H1 (cell line): ENCODE measurements at regions not wholly inside any gene's neighbourhood (a gene's known extent, or its start where the extent isn't known, plus 50 kb on each side); places are given as distances from the start of the nearest gene placed in this dataset.

ENCODE experiments used
- CTCF ChIA-PET: fragments of 300-600 bp; sonication (Branson Sonifier 250); formaldehyde crosslinking; loops from one replicate; lab custom pipeline; 2021; ENCODE audit not compliant: partially characterized antibody; lab: Charles Lee
- POLR2A ChIA-PET: fragments of 300-600 bp; sonication (Branson Sonifier 250); formaldehyde crosslinking; loops from one replicate; lab custom pipeline; 2021; ENCODE audit warnings: inconsistent platforms; ENCODE audit not compliant: partially characterized antibody; lab: Charles Lee
- DNase-seq, 2 experiments: peaks; one replicate each; pipeline versions ENCODE4 v3.0.0 to v3.0.0-alpha.2; 2010 to 2022; ENCODE audit warnings: low spot score in 2 of 2, low read depth in 1 of 2, mixed read lengths in 1 of 2
- FAIRE-seq: peaks from 2 replicates; lab custom pipeline; 2011; peaks lifted over from hg19 to GRCh38; lab: Jason Lieb, UNC
- H2AFZ ChIP-seq: 2 replicates; pipeline ENCODE4 v1.8.1; 2012; ENCODE audit warnings: low read length, inconsistent platforms
- H2AK5ac ChIP-seq: 2 replicates; pipeline ENCODE4 v1.6.1; 2013; ENCODE audit warnings: low read depth, low read length
- H2BK120ac ChIP-seq: replicated peaks from 2 replicates; pipeline ENCODE3; 2013; ENCODE audit warnings: low read depth, low read length, inconsistent platforms
- H2BK12ac ChIP-seq: 2 replicates; pipeline ENCODE4 v1.6.1; 2013; ENCODE audit warnings: low read depth, low read length
- H2BK15ac ChIP-seq: 2 replicates; pipeline ENCODE4 v1.6.1; 2013; ENCODE audit warnings: low read length
- H2BK20ac ChIP-seq: 2 replicates; pipeline ENCODE4 v1.6.1; 2013; ENCODE audit warnings: low read length
- H2BK5ac ChIP-seq: 2 replicates; pipeline ENCODE4 v1.6.1; 2013; ENCODE audit warnings: low read depth, low read length
- H3K14ac ChIP-seq: 2 replicates; pipeline ENCODE4 v1.6.1; 2013; ENCODE audit warnings: inconsistent platforms; ENCODE audit not compliant: insufficient read length
- H3K18ac ChIP-seq: 2 replicates; pipeline ENCODE4 v1.6.1; 2013; ENCODE audit warnings: low read length; ENCODE audit errors: extremely low read depth
- H3K23ac ChIP-seq: 2 replicates; pipeline ENCODE4 v1.6.1; 2013; ENCODE audit warnings: inconsistent platforms; ENCODE audit not compliant: insufficient read length
- H3K23me2 ChIP-seq: 2 replicates; pipeline ENCODE4 v1.6.1; 2013; ENCODE audit warnings: low read depth, low read length
- H3K27ac ChIP-seq: 2 replicates; pipeline ENCODE4 v1.6.1; 2011; ENCODE audit warnings: low read depth, low read length, inconsistent platforms
- H3K27me3 ChIP-seq, 4 experiments: replicated peaks in 1 of 4; 1 replicate in 1 of 4; 2 replicates in 3 of 4; pipeline versions ENCODE4 v1.6.1 to v1.8.1; 2011 to 2013; ENCODE audit warnings: low read length in 3 of 4, mild to moderate bottlenecking in 3 of 4, inconsistent platforms in 2 of 4, mixed read lengths in 2 of 4, moderate library complexity in 1 of 4; ENCODE audit not compliant: control insufficient read depth in 3 of 4, insufficient read depth in 3 of 4; ENCODE audit errors: extremely low read depth in 1 of 4
- H3K36me3 ChIP-seq, 4 experiments: 2 replicates each; pipeline versions ENCODE4 v1.6.1 to v1.8.1; 2011 to 2013; ENCODE audit warnings: mild to moderate bottlenecking in 4 of 4, low read length in 3 of 4, moderate library complexity in 2 of 4, control low read depth in 1 of 4, inconsistent platforms in 1 of 4; ENCODE audit not compliant: insufficient read depth in 4 of 4, control insufficient read depth in 2 of 4
- H3K4ac ChIP-seq: replicated peaks from 2 replicates; pipeline ENCODE3; 2013; ENCODE audit warnings: low read length, low read depth, mixed read lengths, inconsistent platforms; ENCODE audit not compliant: insufficient read length
- H3K4me1 ChIP-seq, 4 experiments: replicated peaks in 1 of 4; 1 replicate in 1 of 4; 2 replicates in 3 of 4; pipeline versions ENCODE4 v1.6.1 to v1.8.1; 2011 to 2013; ENCODE audit warnings: low read length in 3 of 4, inconsistent platforms in 2 of 4, mixed read lengths in 1 of 4; ENCODE audit not compliant: insufficient read depth in 4 of 4, control insufficient read depth in 3 of 4
- H3K4me2 ChIP-seq, 2 experiments: 2 replicates each; pipeline versions ENCODE4 v1.6.1 to v1.8.1; 2011 to 2013; ENCODE audit warnings: low read depth in 2 of 2, low read length in 2 of 2, control low read depth in 1 of 2, inconsistent platforms in 1 of 2, mild to moderate bottlenecking in 1 of 2; ENCODE audit not compliant: insufficient read depth in 1 of 2
- H3K4me3 ChIP-seq, 4 experiments: fragments of 200-600, 300-600 bp in 1 of 4; sonication (generic), shearing (Covaris generic), sonication (Bioruptor Twin) in 1 of 4; 2 replicates each; pipeline versions ENCODE4 v1.5.1 to v1.8.1; 2011 to 2016; ENCODE audit warnings: low read length in 4 of 4, low read depth in 3 of 4, control low read depth in 2 of 4, inconsistent platforms in 2 of 4, mild to moderate bottlenecking in 2 of 4, mixed read lengths in 1 of 4, moderate library complexity in 1 of 4; ENCODE audit not compliant: insufficient read depth in 2 of 4; ENCODE audit errors: extremely low read depth in 1 of 4
- H3K56ac ChIP-seq: replicated peaks from 2 replicates; pipeline ENCODE3; 2013; ENCODE audit warnings: low read depth, mild to moderate bottlenecking, mixed read lengths, low read length, inconsistent platforms; ENCODE audit not compliant: insufficient read length
- H3K79me1 ChIP-seq: 2 replicates; pipeline ENCODE4 v1.6.1; 2013; ENCODE audit warnings: low read depth, low read length, control low read depth
- H3K79me2 ChIP-seq, 2 experiments: 2 replicates each; pipeline versions ENCODE4 v1.6.1 to v1.8.1; 2012 to 2013; ENCODE audit warnings: low read length in 2 of 2, mild to moderate bottlenecking in 2 of 2, inconsistent platforms in 1 of 2; ENCODE audit not compliant: insufficient read depth in 2 of 2, control insufficient read depth in 1 of 2
- H3K9ac ChIP-seq, 4 experiments: replicated peaks in 1 of 4; 1 replicate in 1 of 4; 2 replicates in 3 of 4; pipeline versions ENCODE4 v1.6.1 to v1.8.1; 2011 to 2013; ENCODE audit warnings: low read depth in 3 of 4, low read length in 3 of 4, control low read depth in 2 of 4, mild to moderate bottlenecking in 2 of 4, moderate library complexity in 2 of 4, inconsistent platforms in 1 of 4; ENCODE audit errors: extremely low read depth in 1 of 4
- H3K9me3 ChIP-seq, 2 experiments: 2 replicates each; pipeline versions ENCODE4 v1.6.1 to v1.8.1; 2012 to 2013; ENCODE audit warnings: mild to moderate bottlenecking in 2 of 2, moderate library complexity in 2 of 2, control low read depth in 1 of 2, inconsistent platforms in 1 of 2, low read depth in 1 of 2, low read length in 1 of 2, mixed read lengths in 1 of 2; ENCODE audit not compliant: insufficient read depth in 2 of 2
- H4K20me1 ChIP-seq, 2 experiments: replicated peaks in 1 of 2; 2 replicates each; pipeline versions ENCODE3 to v1.8.1; 2011 to 2013; ENCODE audit warnings: inconsistent platforms in 2 of 2, low read length in 2 of 2, mild to moderate bottlenecking in 1 of 2; ENCODE audit not compliant: insufficient read depth in 2 of 2, control insufficient read depth in 1 of 2
- H4K5ac ChIP-seq: 2 replicates; pipeline ENCODE4 v1.6.1; 2013; ENCODE audit warnings: low read length, low read depth, mixed read lengths, inconsistent platforms; ENCODE audit not compliant: insufficient read length
- H4K8ac ChIP-seq: 2 replicates; pipeline ENCODE4 v1.8.0; 2013; ENCODE audit warnings: mild to moderate bottlenecking, moderate library complexity, low read length, inconsistent platforms; ENCODE audit not compliant: insufficient read depth; ENCODE audit errors: extremely low read depth
- H4K91ac ChIP-seq: replicated peaks from 2 replicates; pipeline ENCODE3; 2013; ENCODE audit warnings: low read length, mixed read lengths, inconsistent platforms; ENCODE audit not compliant: insufficient read length
- ASH2L ChIP-seq: fragments of 200-600, 300-600 bp; sonication (generic); IDR thresholded peaks from one replicate; pipeline ENCODE4 v1.7.1; 2017; ENCODE audit warnings: low read length
- CREB1 ChIP-seq: IDR thresholded peaks from 2 replicates; pipeline ENCODE4 v1.6.1; 2012; ENCODE audit warnings: inconsistent platforms
- EGR1 ChIP-seq: IDR thresholded peaks from 2 replicates; pipeline ENCODE4 v1.6.1; 2011; ENCODE audit warnings: low read depth, low read length, borderline replicate concordance
- FOSL1 ChIP-seq: IDR thresholded peaks from 2 replicates; pipeline ENCODE4 v1.6.1; 2011; ENCODE audit warnings: mild to moderate bottlenecking, low read depth, low read length, moderate library complexity; ENCODE audit not compliant: insufficient read depth
- JUND ChIP-seq: IDR thresholded peaks from 2 replicates; pipeline ENCODE4 v1.6.1; 2011; ENCODE audit warnings: mild to moderate bottlenecking, improper control_type of control experiment, low read length
- SRF ChIP-seq: IDR thresholded peaks from 2 replicates; pipeline ENCODE4 v1.6.1; 2011; ENCODE audit warnings: mild to moderate bottlenecking, low read depth, low read length, moderate library complexity
- TBP ChIP-seq: IDR thresholded peaks from 2 replicates; pipeline ENCODE4 v1.6.1; 2011; ENCODE audit warnings: low read depth, low read length, improper control_type of control experiment
- TEAD4 ChIP-seq: IDR thresholded peaks from 2 replicates; pipeline ENCODE4 v1.6.1; 2012; ENCODE audit warnings: low read depth, low read length, inconsistent platforms, mixed read lengths
- TF ChIP-seq, protein P1 (sequence below): IDR thresholded peaks from 2 replicates; pipeline ENCODE4 v1.6.1; 2011; ENCODE audit warnings: low read length, improper control_type of control experiment
- TF ChIP-seq, protein P2 (sequence below): IDR thresholded peaks from 2 replicates; pipeline ENCODE4 v1.6.1; 2012; ENCODE audit warnings: inconsistent platforms

DNA sequence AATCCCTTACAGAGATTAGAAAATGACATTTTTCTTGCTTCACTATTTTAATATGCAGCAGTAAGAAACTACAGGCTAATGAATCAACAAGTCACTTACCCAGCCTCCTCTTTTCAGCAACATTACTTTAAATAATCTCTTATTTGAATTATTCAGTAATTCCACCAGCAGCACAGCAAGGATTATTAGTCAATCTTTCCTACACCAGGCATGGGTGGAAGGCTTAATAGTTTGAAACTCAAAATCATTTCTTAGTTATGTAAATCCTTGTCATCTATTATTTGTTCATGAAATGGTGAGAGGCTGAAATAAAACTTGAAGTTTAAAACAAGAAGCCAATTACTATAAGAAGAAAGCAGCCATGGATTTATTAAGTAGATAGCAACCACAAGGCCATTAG lies 530.5 kb downstream of the KCNA4 start:
- Histone ChIP-seq H3K27me3 (no peaks in the 10 kb centered on the region), H4K5ac (no peak overlapping the region), H2BK5ac (no peak overlapping the region), H2BK15ac (no peak overlapping the region), H3K4me2 (no peak overlapping the region), H3K4ac (no peak overlapping the region), H3K79me2 (no peaks in the 10 kb centered on the region), H3K23me2 (no peaks in the 10 kb centered on the region; the same call in 1 of the 2 replicates), H3K4me1 (no peaks in the 10 kb centered on the region), H3K23ac (no peak overlapping the region), H2BK20ac (no peak overlapping the region), H2AK5ac (no peak overlapping the region), H2BK120ac (no peak overlapping the region), H4K91ac (no peak overlapping the region), H3K36me3 (no peaks in the 10 kb centered on the region), H3K79me1 (no peaks in the 10 kb centered on the region), H4K20me1 (no peaks in the 10 kb centered on the region), H3K56ac (no peak overlapping the region), H4K8ac (no peak overlapping the region), H3K14ac (no peak overlapping the region), H3K4me3 (no peak overlapping the region), H2BK12ac (no peak overlapping the region)
- CTCF ChIA-PET = no interaction called here
- POLR2A ChIA-PET = no interaction called here
- FAIRE-seq = no peak
- TF ChIP-seq ASH2L (no peak), TBP (no peak), TEAD4 (no peak), JUND (no peak), SRF (no peak), EGR1 (no peak), CREB1 (no peak), FOSL1 (no peak)
- TF ChIP-seq, protein P1, sequence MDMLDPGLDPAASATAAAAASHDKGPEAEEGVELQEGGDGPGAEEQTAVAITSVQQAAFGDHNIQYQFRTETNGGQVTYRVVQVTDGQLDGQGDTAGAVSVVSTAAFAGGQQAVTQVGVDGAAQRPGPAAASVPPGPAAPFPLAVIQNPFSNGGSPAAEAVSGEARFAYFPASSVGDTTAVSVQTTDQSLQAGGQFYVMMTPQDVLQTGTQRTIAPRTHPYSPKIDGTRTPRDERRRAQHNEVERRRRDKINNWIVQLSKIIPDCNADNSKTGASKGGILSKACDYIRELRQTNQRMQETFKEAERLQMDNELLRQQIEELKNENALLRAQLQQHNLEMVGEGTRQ = no peak
- TF ChIP-seq, protein P2, sequence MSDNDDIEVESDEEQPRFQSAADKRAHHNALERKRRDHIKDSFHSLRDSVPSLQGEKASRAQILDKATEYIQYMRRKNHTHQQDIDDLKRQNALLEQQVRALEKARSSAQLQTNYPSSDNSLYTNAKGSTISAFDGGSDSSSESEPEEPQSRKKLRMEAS = no peak
- TF ChIP-seq, all 59 proteins: peak for 0
- Histone ChIP-seq H3K18ac (no peak overlapping the region), H2AFZ (no peak overlapping the region), H3K27ac (no peak overlapping the region), H3K9me3 (no peaks in the 10 kb centered on the region), H3K9ac (no peak overlapping the region)
- DNase-seq = no peak
